H1 (cell line): ENCODE measurements at regions not wholly inside any gene's neighbourhood (a gene's known extent, or its start where the extent isn't known, plus 50 kb on each side); places are given as distances from the start of the nearest gene placed in this dataset.

ENCODE experiments used
- CHD1 ChIP-seq: IDR thresholded peaks from 2 replicates; pipeline ENCODE4 v1.6.1; 2012; ENCODE audit warnings: low read depth, low read length, improper control_type of control experiment
- EP300 ChIP-seq, 2 experiments: IDR thresholded peaks; 1 replicate in 1 of 2; 2 replicates in 1 of 2; pipeline ENCODE4 v1.6.1; 2011 to 2012; ENCODE audit warnings: low read depth in 2 of 2, low read length in 2 of 2, mild to moderate bottlenecking in 2 of 2, borderline replicate concordance in 1 of 2, inconsistent platforms in 1 of 2, moderate library complexity in 1 of 2
- EZH2 ChIP-seq: fragments of 200-600 bp; sonication (generic); IDR thresholded peaks from 2 replicates; pipeline ENCODE4 v1.7.1; 2012; ENCODE audit warnings: low read depth, mild to moderate bottlenecking, moderate library complexity, low read length, inconsistent platforms; ENCODE audit not compliant: severe bottlenecking
- JUN ChIP-seq: IDR thresholded peaks from 2 replicates; pipeline ENCODE4 v1.6.1; 2011; ENCODE audit warnings: low read depth, mild to moderate bottlenecking, improper control_type of control experiment, low read length
- SIN3A ChIP-seq, 2 experiments: IDR thresholded peaks in 1 of 2; conservative IDR thresholded peaks in 1 of 2; 2 replicates each; pipeline ENCODE4 v1.6.1; 2011 to 2012; ENCODE audit warnings: low read length in 2 of 2, improper control_type of control experiment in 1 of 2, low read depth in 1 of 2, mild to moderate bottlenecking in 1 of 2
- SP2 ChIP-seq: IDR thresholded peaks from 2 replicates; pipeline ENCODE4 v1.6.1; 2012; ENCODE audit warnings: mild to moderate bottlenecking, low read length, inconsistent platforms
- TAF7 ChIP-seq: optimal IDR thresholded peaks from 2 replicates; pipeline ENCODE3; 2011; ENCODE audit warnings: low read depth, mild to moderate bottlenecking, inconsistent platforms, low read length, moderate library complexity, borderline replicate concordance
- TF ChIP-seq, protein P1 (sequence below): fragments of 300-600 bp; sonication (generic); IDR thresholded peaks from 2 replicates; pipeline ENCODE4 v1.7.1; 2012; ENCODE audit warnings: low read length, moderate library complexity, mild to moderate bottlenecking, inconsistent platforms; ENCODE audit not compliant: insufficient replicate concordance

DNA sequence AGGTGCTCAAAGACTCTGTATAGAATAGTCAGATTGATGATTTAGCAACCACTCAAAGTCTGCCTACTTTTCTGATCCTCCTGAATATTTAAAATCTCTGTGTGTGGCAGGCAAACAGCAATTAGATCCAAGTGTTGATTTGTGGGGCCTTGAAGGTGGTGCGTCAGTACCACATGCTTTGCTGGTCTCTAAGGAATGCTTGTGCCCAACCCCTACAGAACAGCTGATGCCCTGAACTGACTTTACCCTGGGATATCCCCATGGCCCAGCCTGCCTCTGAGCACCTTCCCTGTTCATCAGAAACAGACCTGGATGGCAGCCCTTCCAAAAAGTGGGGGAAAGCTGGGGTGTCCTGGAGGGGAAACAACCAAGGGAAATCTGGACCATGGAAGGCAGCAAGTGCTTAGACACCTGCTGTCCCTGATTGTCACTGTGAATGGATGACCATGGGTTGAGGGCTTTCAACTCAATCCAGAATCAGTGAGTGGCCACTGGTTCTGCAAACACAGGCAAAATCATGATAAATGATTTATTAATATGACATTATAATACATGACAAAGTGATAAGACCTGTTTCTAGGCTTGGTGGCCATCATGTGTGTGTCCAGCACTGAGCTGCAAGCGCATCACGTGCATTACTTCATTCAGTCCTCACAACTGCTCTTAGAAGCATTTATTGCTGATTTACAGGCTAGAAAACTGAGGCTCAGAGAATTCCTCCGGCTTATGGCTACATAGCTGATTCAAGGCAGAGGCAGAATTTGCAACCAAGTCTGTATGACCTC, 76.1 kb upstream of the TPM1 start (continued):
- TF ChIP-seq, protein P1, sequence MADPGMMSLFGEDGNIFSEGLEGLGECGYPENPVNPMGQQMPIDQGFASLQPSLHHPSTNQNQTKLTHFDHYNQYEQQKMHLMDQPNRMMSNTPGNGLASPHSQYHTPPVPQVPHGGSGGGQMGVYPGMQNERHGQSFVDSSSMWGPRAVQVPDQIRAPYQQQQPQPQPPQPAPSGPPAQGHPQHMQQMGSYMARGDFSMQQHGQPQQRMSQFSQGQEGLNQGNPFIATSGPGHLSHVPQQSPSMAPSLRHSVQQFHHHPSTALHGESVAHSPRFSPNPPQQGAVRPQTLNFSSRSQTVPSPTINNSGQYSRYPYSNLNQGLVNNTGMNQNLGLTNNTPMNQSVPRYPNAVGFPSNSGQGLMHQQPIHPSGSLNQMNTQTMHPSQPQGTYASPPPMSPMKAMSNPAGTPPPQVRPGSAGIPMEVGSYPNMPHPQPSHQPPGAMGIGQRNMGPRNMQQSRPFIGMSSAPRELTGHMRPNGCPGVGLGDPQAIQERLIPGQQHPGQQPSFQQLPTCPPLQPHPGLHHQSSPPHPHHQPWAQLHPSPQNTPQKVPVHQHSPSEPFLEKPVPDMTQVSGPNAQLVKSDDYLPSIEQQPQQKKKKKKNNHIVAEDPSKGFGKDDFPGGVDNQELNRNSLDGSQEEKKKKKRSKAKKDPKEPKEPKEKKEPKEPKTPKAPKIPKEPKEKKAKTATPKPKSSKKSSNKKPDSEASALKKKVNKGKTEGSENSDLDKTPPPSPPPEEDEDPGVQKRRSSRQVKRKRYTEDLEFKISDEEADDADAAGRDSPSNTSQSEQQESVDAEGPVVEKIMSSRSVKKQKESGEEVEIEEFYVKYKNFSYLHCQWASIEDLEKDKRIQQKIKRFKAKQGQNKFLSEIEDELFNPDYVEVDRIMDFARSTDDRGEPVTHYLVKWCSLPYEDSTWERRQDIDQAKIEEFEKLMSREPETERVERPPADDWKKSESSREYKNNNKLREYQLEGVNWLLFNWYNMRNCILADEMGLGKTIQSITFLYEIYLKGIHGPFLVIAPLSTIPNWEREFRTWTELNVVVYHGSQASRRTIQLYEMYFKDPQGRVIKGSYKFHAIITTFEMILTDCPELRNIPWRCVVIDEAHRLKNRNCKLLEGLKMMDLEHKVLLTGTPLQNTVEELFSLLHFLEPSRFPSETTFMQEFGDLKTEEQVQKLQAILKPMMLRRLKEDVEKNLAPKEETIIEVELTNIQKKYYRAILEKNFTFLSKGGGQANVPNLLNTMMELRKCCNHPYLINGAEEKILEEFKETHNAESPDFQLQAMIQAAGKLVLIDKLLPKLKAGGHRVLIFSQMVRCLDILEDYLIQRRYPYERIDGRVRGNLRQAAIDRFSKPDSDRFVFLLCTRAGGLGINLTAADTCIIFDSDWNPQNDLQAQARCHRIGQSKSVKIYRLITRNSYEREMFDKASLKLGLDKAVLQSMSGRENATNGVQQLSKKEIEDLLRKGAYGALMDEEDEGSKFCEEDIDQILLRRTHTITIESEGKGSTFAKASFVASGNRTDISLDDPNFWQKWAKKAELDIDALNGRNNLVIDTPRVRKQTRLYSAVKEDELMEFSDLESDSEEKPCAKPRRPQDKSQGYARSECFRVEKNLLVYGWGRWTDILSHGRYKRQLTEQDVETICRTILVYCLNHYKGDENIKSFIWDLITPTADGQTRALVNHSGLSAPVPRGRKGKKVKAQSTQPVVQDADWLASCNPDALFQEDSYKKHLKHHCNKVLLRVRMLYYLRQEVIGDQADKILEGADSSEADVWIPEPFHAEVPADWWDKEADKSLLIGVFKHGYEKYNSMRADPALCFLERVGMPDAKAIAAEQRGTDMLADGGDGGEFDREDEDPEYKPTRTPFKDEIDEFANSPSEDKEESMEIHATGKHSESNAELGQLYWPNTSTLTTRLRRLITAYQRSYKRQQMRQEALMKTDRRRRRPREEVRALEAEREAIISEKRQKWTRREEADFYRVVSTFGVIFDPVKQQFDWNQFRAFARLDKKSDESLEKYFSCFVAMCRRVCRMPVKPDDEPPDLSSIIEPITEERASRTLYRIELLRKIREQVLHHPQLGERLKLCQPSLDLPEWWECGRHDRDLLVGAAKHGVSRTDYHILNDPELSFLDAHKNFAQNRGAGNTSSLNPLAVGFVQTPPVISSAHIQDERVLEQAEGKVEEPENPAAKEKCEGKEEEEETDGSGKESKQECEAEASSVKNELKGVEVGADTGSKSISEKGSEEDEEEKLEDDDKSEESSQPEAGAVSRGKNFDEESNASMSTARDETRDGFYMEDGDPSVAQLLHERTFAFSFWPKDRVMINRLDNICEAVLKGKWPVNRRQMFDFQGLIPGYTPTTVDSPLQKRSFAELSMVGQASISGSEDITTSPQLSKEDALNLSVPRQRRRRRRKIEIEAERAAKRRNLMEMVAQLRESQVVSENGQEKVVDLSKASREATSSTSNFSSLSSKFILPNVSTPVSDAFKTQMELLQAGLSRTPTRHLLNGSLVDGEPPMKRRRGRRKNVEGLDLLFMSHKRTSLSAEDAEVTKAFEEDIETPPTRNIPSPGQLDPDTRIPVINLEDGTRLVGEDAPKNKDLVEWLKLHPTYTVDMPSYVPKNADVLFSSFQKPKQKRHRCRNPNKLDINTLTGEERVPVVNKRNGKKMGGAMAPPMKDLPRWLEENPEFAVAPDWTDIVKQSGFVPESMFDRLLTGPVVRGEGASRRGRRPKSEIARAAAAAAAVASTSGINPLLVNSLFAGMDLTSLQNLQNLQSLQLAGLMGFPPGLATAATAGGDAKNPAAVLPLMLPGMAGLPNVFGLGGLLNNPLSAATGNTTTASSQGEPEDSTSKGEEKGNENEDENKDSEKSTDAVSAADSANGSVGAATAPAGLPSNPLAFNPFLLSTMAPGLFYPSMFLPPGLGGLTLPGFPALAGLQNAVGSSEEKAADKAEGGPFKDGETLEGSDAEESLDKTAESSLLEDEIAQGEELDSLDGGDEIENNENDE = no peak
- TF ChIP-seq EZH2 (no peak), JUN (no peak), CHD1 (no peak), TAF7 (no peak), SIN3A (conservative IDR thresholded peaks at IDR 0.05 in 1 of 2, IDR thresholded peaks at IDR 0.05 in 1 of 2; ENCODE audit: low read depth in 1 of 2, low read length in 2 of 2) (no peak), SP2 (no peak), EP300 (IDR thresholded peaks at IDR 0.05; ENCODE audit: borderline replicate concordance in 1 of 2, low read depth in 2 of 2, low read length in 2 of 2) (no peak)
